ENCODE measurements at regions not wholly inside any gene's neighbourhood (a gene's known extent, or its start where the extent isn't known, plus 50 kb on each side); places are given as distances from the start of the nearest gene placed in this dataset.
"Not testable (repeated sequence)": the region's sequence is repeated elsewhere in the genome, so short reads cannot be mapped to it uniquely, and the experiment has no call there.

- peak; percentile 21 for DNase-seq
Observed at GRCh38 chr10:121138112-121138860, 287.1 kb downstream of the WDR11 start.

- no peak for DNase-seq
Observed at GRCh38 chr10:121138918-121139317, 287.8 kb downstream of the WDR11 start.

- DNase-seq: not testable (repeated sequence)
Observed at GRCh38 chr10:121145802-121146395, 294.7 kb downstream of the WDR11 start.

GRCh38 chr10:121148921-121149320 lies 297.8 kb downstream of the WDR11 start:
- no peak for DNase-seq

- DNase-seq: no peak
Observed at GRCh38 chr10:121152033-121152432, 300.9 kb downstream of the WDR11 start.

- no peak for DNase-seq
Observed at GRCh38 chr10:121152935-121153334, 301.8 kb downstream of the WDR11 start.

- DNase-seq: no peak
Observed at GRCh38 chr10:121154310-121154709, 303.1 kb downstream of the WDR11 start.

- DNase-seq: no peak
Observed at GRCh38 chr10:121154846-121155245, 303.7 kb downstream of the WDR11 start.

GRCh38 chr10:121155742-121156474 lies 304.7 kb downstream of the WDR11 start:
- no peak for DNase-seq

GRCh38 chr10:121157998-121158397 lies 306.8 kb downstream of the WDR11 start:
- no peak for DNase-seq

GRCh38 chr10:121158988-121159579 lies 307.9 kb downstream of the WDR11 start:
- no peak for DNase-seq

- no peak for DNase-seq
Observed at GRCh38 chr10:121159670-121160069, 308.5 kb downstream of the WDR11 start.

- DNase-seq: no peak
Observed at GRCh38 chr10:121165276-121165675, 314.1 kb downstream of the WDR11 start.

GRCh38 chr10:121167534-121168243 lies 316.5 kb downstream of the WDR11 start:
- DNase-seq: no peak

GRCh38 chr10:121168545-121169216 lies 317.5 kb downstream of the WDR11 start:
- DNase-seq: no peak

GRCh38 chr10:121169406-121169805 lies 318.2 kb downstream of the WDR11 start:
- no peak for DNase-seq

- no peak for DNase-seq
Observed at GRCh38 chr10:121171825-121172787, 320.9 kb downstream of the WDR11 start.

GRCh38 chr10:121179006-121179405 lies 327.8 kb downstream of the WDR11 start:
- DNase-seq: no peak

- no peak for DNase-seq
Observed at GRCh38 chr10:121182219-121182618, 331.1 kb downstream of the WDR11 start.

- DNase-seq: no peak
Observed at GRCh38 chr10:121183236-121183635, 332.1 kb downstream of the WDR11 start.

GRCh38 chr10:121183707-121184106 lies 332.5 kb downstream of the WDR11 start:
- DNase-seq: no peak

Data from NCI-H2227 treated with DMSO at 0.1 percent for 48 hours (cell line).